Hepatocyte (in vitro differentiated cells): ENCODE measurements at regions not wholly inside any gene's neighbourhood (a gene's known extent, or its start where the extent isn't known, plus 50 kb on each side); places are given as distances from the start of the nearest gene placed in this dataset.

Source experiments
- DNase-seq: peaks from one replicate; pipeline ENCODE4 v3.0.0-alpha.2; 2016; ENCODE audit warnings: low spot score
- H2AFZ ChIP-seq: fragments of 200-600 bp; sonication (generic); 2 replicates; pipeline ENCODE4 v1.6.0; 2016; ENCODE audit warnings: antibody characterized with exemption, mild to moderate bottlenecking
- H3K27ac ChIP-seq: fragments of 200-600 bp; sonication (generic); 2 replicates; pipeline ENCODE4 v1.5.1; 2016; ENCODE audit warnings: mild to moderate bottlenecking
- H3K27me3 ChIP-seq: fragments of 200-600 bp; sonication (generic); 2 replicates; pipeline ENCODE4 v1.6.1; 2016
- H3K36me3 ChIP-seq: fragments of 200-600 bp; sonication (generic); replicated peaks from 2 replicates; pipeline ENCODE4 v1.5.1; 2016; ENCODE audit warnings: low read depth; ENCODE audit not compliant: insufficient read depth
- H3K4me1 ChIP-seq: fragments of 200-600 bp; sonication (generic); 2 replicates; pipeline ENCODE4 v1.5.1; 2016; ENCODE audit warnings: mild to moderate bottlenecking, moderate library complexity; ENCODE audit not compliant: insufficient read depth
- H3K4me2 ChIP-seq: fragments of 200-600 bp; sonication (generic); 2 replicates; pipeline ENCODE4 v1.6.0; 2016
- H3K4me3 ChIP-seq: fragments of 200-600 bp; sonication (generic); 2 replicates; pipeline ENCODE4 v1.5.1; 2016; ENCODE audit warnings: mild to moderate bottlenecking
- H3K79me2 ChIP-seq: fragments of 200-600 bp; sonication (generic); 2 replicates; pipeline ENCODE4 v1.6.0; 2017; ENCODE audit warnings: mild to moderate bottlenecking
- H3K9me2 ChIP-seq: fragments of 200-600 bp; sonication (generic); replicated peaks from 2 replicates; pipeline ENCODE4 v1.6.0; 2017; ENCODE audit warnings: mild to moderate bottlenecking; ENCODE audit not compliant: insufficient read depth
- H3K9me3 ChIP-seq: fragments of 200-600 bp; sonication (generic); 2 replicates; pipeline ENCODE4 v1.5.1; 2016; ENCODE audit warnings: low read depth, mild to moderate bottlenecking
- H4K20me1 ChIP-seq: fragments of 200-600 bp; sonication (generic); 2 replicates; pipeline ENCODE4 v1.6.0; 2016; ENCODE audit warnings: mild to moderate bottlenecking; ENCODE audit not compliant: insufficient read depth, poor library complexity, severe bottlenecking
- EZH2 ChIP-seq: fragments of 200-600 bp; sonication (generic); IDR thresholded peaks from 2 replicates; pipeline ENCODE4 v1.6.1; 2016; ENCODE audit warnings: antibody characterized with exemption, mild to moderate bottlenecking, borderline replicate concordance
- EZH2phosphoT487 ChIP-seq: fragments of 200-600 bp; sonication (generic); IDR thresholded peaks from one replicate; pipeline ENCODE4 v1.6.1; 2018; ENCODE audit warnings: antibody characterized with exemption, mild to moderate bottlenecking, low read depth, moderate library complexity; ENCODE audit not compliant: unreplicated experiment, severe bottlenecking
- WGBS: methylation state at CpG from one replicate; pipeline ENCODE4 v1.1.6; 2016; ENCODE audit warnings: low lambda C conversion rate; ENCODE audit errors: missing lambda C conversion rate; 5-methylcytosine and 5-hydroxymethylcytosine counted together
- TF ChIP-seq, protein P1 (sequence below): fragments of 200-600 bp; sonication (generic); IDR thresholded peaks from 2 replicates; pipeline ENCODE4 v1.5.1; 2016; ENCODE audit warnings: antibody characterized with exemption, mild to moderate bottlenecking; ENCODE audit not compliant: poor library complexity

DNA sequence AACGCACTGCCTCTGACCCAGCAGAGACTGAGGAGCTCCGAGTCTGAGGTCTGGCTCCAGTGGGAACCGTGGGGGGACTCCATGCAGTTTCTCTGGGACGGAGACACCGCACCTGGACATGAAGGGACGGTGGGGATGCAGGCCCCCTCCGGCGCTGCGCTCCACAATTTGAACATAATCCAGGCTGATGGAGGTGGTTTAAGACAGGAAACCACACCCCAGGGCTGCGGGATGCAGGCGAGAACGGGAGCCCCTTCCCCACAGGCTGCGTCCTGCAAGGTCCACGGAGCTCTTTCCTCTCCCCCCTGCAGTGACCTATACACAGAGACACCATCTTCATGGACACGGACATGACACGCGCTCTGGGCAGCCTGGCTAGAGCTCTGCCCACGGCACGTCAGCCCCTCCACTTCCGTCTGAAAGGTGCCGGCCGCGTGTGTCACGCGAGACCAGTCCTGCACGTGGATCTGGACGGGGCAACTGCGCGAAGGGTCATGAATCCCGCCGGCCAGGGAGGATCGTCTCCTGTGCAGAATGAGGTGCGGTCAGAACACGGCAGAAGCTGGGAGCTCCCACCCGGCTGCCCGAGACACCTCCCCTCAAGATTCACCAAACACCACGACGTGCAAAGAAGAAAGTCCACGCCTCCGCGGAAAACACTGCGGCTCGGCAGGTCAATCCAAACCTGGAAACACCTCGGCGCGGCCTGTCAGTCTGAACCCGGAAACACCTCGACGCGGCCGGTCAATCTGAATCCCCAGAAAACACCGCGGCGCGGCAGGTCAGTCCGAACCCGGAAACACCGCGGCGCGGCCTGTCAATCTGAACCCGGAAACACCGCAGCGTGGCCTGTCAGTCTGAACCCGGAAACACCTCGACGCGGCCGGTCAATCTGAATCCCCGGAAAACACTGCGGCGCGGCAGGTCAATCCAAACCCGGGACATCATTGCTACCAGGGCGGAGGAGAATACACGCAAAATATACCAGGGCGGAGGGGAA, 212.4 kb downstream of the BRD1 start:
- DNase-seq, result no peak
- Histone ChIP-seq H4K20me1 (no peaks in the 10 kb centered on the region), H3K9me2 (no peaks in the 10 kb centered on the region), H3K27me3 (no peaks in the 10 kb centered on the region), H2AFZ (no peak overlapping the region), H3K9me3 (no peaks in the 10 kb centered on the region), H3K4me2 (no peak overlapping the region), H3K36me3 (no peaks in the 10 kb centered on the region), H3K4me1 (no peaks in the 10 kb centered on the region), H3K4me3 (no peak overlapping the region), H3K79me2 (no peaks in the 10 kb centered on the region), H3K27ac (no peak overlapping the region)
- TF ChIP-seq, protein P1, sequence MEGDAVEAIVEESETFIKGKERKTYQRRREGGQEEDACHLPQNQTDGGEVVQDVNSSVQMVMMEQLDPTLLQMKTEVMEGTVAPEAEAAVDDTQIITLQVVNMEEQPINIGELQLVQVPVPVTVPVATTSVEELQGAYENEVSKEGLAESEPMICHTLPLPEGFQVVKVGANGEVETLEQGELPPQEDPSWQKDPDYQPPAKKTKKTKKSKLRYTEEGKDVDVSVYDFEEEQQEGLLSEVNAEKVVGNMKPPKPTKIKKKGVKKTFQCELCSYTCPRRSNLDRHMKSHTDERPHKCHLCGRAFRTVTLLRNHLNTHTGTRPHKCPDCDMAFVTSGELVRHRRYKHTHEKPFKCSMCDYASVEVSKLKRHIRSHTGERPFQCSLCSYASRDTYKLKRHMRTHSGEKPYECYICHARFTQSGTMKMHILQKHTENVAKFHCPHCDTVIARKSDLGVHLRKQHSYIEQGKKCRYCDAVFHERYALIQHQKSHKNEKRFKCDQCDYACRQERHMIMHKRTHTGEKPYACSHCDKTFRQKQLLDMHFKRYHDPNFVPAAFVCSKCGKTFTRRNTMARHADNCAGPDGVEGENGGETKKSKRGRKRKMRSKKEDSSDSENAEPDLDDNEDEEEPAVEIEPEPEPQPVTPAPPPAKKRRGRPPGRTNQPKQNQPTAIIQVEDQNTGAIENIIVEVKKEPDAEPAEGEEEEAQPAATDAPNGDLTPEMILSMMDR, result no peak
- TF ChIP-seq EZH2phosphoT487 (no peak), EZH2 (no peak)
- 97% methylated on average over 74 of the region's 77 CpGs for WGBS

- no peaks in the 10 kb centered on the region for H3K36me3 ChIP-seq
- H3K79me2 ChIP-seq, result no peaks in the 10 kb centered on the region
- H3K9me3 ChIP-seq, result no peaks in the 10 kb centered on the region
- H2AFZ ChIP-seq, result no peak overlapping the region
- DNase-seq, result no peak
- TF ChIP-seq EZH2phosphoT487 (no peak), EZH2 (no peak)
- TF ChIP-seq, protein P1, result no peak
- H3K4me1 ChIP-seq, result no peaks in the 10 kb centered on the region
- no peaks in the 10 kb centered on the region for H3K27me3 ChIP-seq
- H3K9me2 ChIP-seq, result no peaks in the 10 kb centered on the region
- no peak overlapping the region for H3K27ac ChIP-seq
- 86% methylated on average over 17 of the region's 18 CpGs for WGBS
- H4K20me1 ChIP-seq, result no peaks in the 10 kb centered on the region
- no peak overlapping the region for H3K4me2 ChIP-seq
- H3K4me3 ChIP-seq, result no peak overlapping the region
Observed at GRCh38 chr22:49613511-49614270, 214.0 kb downstream of the BRD1 start.

DNA sequence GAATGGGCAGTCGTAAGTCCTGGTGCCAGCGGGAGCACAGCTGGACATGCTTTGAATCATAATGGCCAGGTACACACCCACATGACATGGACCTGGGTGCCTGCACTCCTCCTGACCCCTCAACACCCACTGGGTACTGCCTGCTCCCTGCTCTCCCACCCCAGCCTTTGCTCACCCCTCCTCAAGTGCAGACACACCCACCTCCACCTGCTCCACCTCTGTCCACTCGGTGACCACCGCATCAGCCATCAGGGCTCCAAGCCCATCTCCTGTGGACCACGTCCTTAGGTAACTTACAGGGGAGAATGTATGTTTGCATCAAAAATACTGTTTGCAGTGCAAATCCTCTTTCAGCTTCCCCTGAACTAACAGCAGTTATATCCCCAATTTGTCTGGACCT, 214.6 kb downstream of the BRD1 start:
- no peaks in the 10 kb centered on the region for H3K9me3 ChIP-seq
- 89% methylated on average over 5 of the region's 5 CpGs for WGBS

More for the DNA sequence above, 214.6 kb downstream of the BRD1 start:
- H3K4me2 ChIP-seq, result no peak overlapping the region
- H3K27ac ChIP-seq, result no peak overlapping the region
- H3K9me2 ChIP-seq, result no peaks in the 10 kb centered on the region
- no peak overlapping the region for H3K4me3 ChIP-seq
- H3K27me3 ChIP-seq, result no peaks in the 10 kb centered on the region
- DNase-seq, result no peak
- H4K20me1 ChIP-seq, result no peaks in the 10 kb centered on the region
- no peaks in the 10 kb centered on the region for H3K79me2 ChIP-seq
- H2AFZ ChIP-seq, result no peak overlapping the region
- no peaks in the 10 kb centered on the region for H3K4me1 ChIP-seq
- no peaks in the 10 kb centered on the region for H3K36me3 ChIP-seq
- TF ChIP-seq EZH2 (no peak), EZH2phosphoT487 (no peak)
- TF ChIP-seq, protein P1, result no peak
